Ovary (tissue), 3 donors: ENCODE measurements at regions not wholly inside any gene's neighbourhood (a gene's known extent, or its start where the extent isn't known, plus 50 kb on each side); places are given as distances from the start of the nearest gene placed in this dataset.

Experiments used
- CTCF ChIP-seq, 3 donors: fragments of 450-650 bp in 2 of 3; fragments of 200-600 bp in 1 of 3; IDR thresholded peaks; one replicate each; pipeline versions ENCODE4 v1.5.1 to v1.8.0; 2016 to 2022; ENCODE audit warnings: antibody characterized with exemption in 3 of 3, mild to moderate bottlenecking in 1 of 3
- EP300 ChIP-seq: sonication (generic); formaldehyde crosslinking; IDR thresholded peaks from one replicate; pipeline ENCODE4 v1.6.1; 2017; ENCODE audit warnings: antibody characterized with exemption
- POLR2A ChIP-seq: fragments of 450-650 bp; IDR thresholded peaks from one replicate; pipeline ENCODE4 v1.6.1; 2017; ENCODE audit warnings: antibody characterized with exemption, mild to moderate bottlenecking, moderate library complexity
- donor health status: DM: no; HTN: no; CAD: no.

- TF ChIP-seq EP300 = no peak
- no peak for TF ChIP-seq CTCF (IDR thresholded peaks at IDR 0.05)
- TF ChIP-seq POLR2A = no peak
Measured at GRCh38 chr21:41092312-41092711, 75.6 kb upstream of the BACE2 start.
